ENCODE measurements at regions not wholly inside any gene's neighbourhood (a gene's known extent, or its start where the extent isn't known, plus 50 kb on each side); places are given as distances from the start of the nearest gene placed in this dataset.

- TF ChIP-seq POLR2A (IDR thresholded peaks at IDR 0.05), result no peak
- no peak for TF ChIP-seq CTCF (IDR thresholded peaks at IDR 0.05)
Measured at GRCh38 chr18:4524096-4524495, 69.0 kb upstream of the DLGAP1 start.
